GM12873 (cell line): ENCODE measurements at regions not wholly inside any gene's neighbourhood (a gene's known extent, or its start where the extent isn't known, plus 50 kb on each side); places are given as distances from the start of the nearest gene placed in this dataset.

ENCODE experiments used
- TF ChIP-seq, protein P1 (sequence below): IDR thresholded peaks from 2 replicates; pipeline ENCODE4 v1.5.1; 2012; ENCODE audit warnings: low read depth, mild to moderate bottlenecking, moderate library complexity, low read length, control low read depth; ENCODE audit not compliant: insufficient read depth; ENCODE audit errors: missing control alignments

- TF ChIP-seq, protein P1, sequence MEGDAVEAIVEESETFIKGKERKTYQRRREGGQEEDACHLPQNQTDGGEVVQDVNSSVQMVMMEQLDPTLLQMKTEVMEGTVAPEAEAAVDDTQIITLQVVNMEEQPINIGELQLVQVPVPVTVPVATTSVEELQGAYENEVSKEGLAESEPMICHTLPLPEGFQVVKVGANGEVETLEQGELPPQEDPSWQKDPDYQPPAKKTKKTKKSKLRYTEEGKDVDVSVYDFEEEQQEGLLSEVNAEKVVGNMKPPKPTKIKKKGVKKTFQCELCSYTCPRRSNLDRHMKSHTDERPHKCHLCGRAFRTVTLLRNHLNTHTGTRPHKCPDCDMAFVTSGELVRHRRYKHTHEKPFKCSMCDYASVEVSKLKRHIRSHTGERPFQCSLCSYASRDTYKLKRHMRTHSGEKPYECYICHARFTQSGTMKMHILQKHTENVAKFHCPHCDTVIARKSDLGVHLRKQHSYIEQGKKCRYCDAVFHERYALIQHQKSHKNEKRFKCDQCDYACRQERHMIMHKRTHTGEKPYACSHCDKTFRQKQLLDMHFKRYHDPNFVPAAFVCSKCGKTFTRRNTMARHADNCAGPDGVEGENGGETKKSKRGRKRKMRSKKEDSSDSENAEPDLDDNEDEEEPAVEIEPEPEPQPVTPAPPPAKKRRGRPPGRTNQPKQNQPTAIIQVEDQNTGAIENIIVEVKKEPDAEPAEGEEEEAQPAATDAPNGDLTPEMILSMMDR: no peak
Observed at GRCh38 chr9:13629067-13629466, 349.6 kb upstream of the MPDZ start.

- TF ChIP-seq, protein P1: no peak
Observed at GRCh38 chr9:13628526-13628925, 349.0 kb upstream of the MPDZ start.

DNA sequence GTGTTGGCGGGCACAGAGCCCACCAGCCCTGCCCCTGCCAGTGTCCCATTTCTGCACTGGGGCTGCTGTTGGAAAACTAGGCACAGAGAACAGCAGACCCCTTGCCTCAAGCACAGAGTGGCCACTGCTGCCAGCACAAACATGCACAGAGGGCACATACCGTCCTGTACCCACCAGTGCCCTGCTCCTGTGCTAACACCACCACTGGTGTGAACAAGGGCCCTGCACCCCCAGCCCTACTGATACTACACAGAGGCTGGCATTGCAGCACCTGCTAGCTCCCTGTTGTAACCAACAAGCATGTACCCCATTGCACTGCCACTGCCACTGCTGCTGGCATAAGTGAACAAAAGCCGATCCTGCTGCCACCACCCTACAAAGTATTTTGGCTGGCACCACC is 348.0 kb upstream of the MPDZ start:
- TF ChIP-seq, protein P1: no peak

- TF ChIP-seq, protein P1: no peak
Observed at GRCh38 chr9:13627071-13627470, 347.6 kb upstream of the MPDZ start.

DNA sequence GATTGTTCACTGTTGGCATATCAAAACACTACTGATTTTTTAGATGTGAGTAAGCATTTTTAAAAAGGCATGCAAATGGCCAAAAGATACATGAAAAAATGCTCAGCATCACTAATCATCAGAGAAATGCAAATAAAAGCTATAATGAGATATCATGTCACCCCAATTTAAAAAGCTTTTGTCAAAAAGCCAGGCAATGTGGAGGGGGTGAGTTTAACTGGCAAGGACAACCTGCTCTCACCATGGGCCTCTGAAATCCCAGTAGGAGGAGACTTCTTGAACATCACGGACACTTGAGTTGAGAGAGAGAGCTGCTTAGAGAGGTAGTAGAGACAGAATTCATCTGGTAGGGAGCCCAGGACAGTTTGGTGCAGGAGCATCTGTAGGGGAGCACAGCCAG is 347.1 kb upstream of the MPDZ start:
- TF ChIP-seq, protein P1: no peak

GRCh38 chr9:13621872-13622564 is 342.5 kb upstream of the MPDZ start:
- TF ChIP-seq, protein P1: no peak

- TF ChIP-seq, protein P1: no peak
Observed at GRCh38 chr9:13616491-13617035, 337.1 kb upstream of the MPDZ start.
